Endothelial cell of umbilical vein (primary cell): ENCODE measurements at regions not wholly inside any gene's neighbourhood (a gene's known extent, or its start where the extent isn't known, plus 50 kb on each side); places are given as distances from the start of the nearest gene placed in this dataset.

Experiments
- BruUV-seq: library from RNA; stranded (reverse); fragments of 400-500 nt; replicated peaks from 2 replicates; lab custom pipeline; 2021; lab: Mats Ljungman, UMichigan
- CTCF ChIA-PET: fragments of 300-600, 350-600 bp; sonication (Branson Sonifier 250); formaldehyde crosslinking; loops from one replicate; lab custom pipeline; 2021; ENCODE audit warnings: antibody characterized with exemption, inconsistent platforms; lab: Charles Lee
- POLR2A ChIA-PET: fragments of 300-600, 350-600 bp; sonication (Branson Sonifier 250); formaldehyde crosslinking; loops from one replicate; lab custom pipeline; 2021; ENCODE audit warnings: antibody characterized with exemption, inconsistent platforms; lab: Charles Lee
- DNase-seq: peaks from one replicate; pipeline ENCODE4 v3.0.0-alpha.2; 2011; ENCODE audit warnings: low read depth, low spot score
- FAIRE-seq: peaks from 2 replicates; lab custom pipeline; 2011; peaks lifted over from hg19 to GRCh38; lab: Jason Lieb, UNC
- H2AFZ ChIP-seq: 2 replicates; pipeline ENCODE4 v1.6.0; 2012; ENCODE audit warnings: low read depth, low read length, control low read depth, inconsistent platforms
- H3K27ac ChIP-seq: 2 replicates; pipeline ENCODE4 v1.5.1; 2011; ENCODE audit warnings: low read depth, mild to moderate bottlenecking, control low read depth, low read length, moderate library complexity; ENCODE audit not compliant: insufficient read depth
- H3K27me3 ChIP-seq, 2 experiments: 2 replicates each; pipeline versions ENCODE4 v1.6.0 to v1.6.1; 2011; ENCODE audit warnings: low read length in 2 of 2, mixed read lengths in 1 of 2; ENCODE audit not compliant: control insufficient read depth in 2 of 2, insufficient read depth in 2 of 2
- H3K36me3 ChIP-seq, 2 experiments: 2 replicates in 1 of 2; 3 replicates in 1 of 2; pipeline ENCODE4 v1.5.1; 2011; ENCODE audit warnings: low read length in 2 of 2, mild to moderate bottlenecking in 1 of 2, moderate library complexity in 1 of 2; ENCODE audit not compliant: control insufficient read depth in 2 of 2, insufficient read depth in 2 of 2; ENCODE audit errors: extremely low read depth in 1 of 2
- H3K4me1 ChIP-seq: 3 replicates; pipeline ENCODE4 v1.5.1; 2011; ENCODE audit warnings: mild to moderate bottlenecking, low read length; ENCODE audit not compliant: control insufficient read depth, insufficient read depth; ENCODE audit errors: extremely low read depth
- H3K4me2 ChIP-seq: 2 replicates; pipeline ENCODE4 v1.6.1; 2011; ENCODE audit warnings: low read length, control low read depth, mixed read lengths; ENCODE audit not compliant: insufficient read depth
- H3K4me3 ChIP-seq, 3 experiments: fragments of 200-600 bp in 1 of 3; sonication (generic), shearing (Covaris generic) in 1 of 3; replicated peaks in 1 of 3; 2 replicates each; pipeline ENCODE4 v1.5.1; 2011 to 2016; ENCODE audit warnings: control low read depth in 3 of 3, low read length in 3 of 3, mild to moderate bottlenecking in 2 of 3, inconsistent platforms in 1 of 3, low read depth in 1 of 3, moderate library complexity in 1 of 3; ENCODE audit not compliant: insufficient read depth in 1 of 3
- H3K79me2 ChIP-seq: 2 replicates; pipeline ENCODE4 v1.6.0; 2012; ENCODE audit warnings: low read length, inconsistent platforms; ENCODE audit not compliant: control insufficient read depth, insufficient read depth
- H3K9ac ChIP-seq: replicated peaks from 2 replicates; pipeline ENCODE3; 2011; ENCODE audit warnings: low read length, control low read depth; ENCODE audit not compliant: insufficient read depth; ENCODE audit errors: extremely low read depth
- H3K9me1 ChIP-seq: replicated peaks from 3 replicates; pipeline ENCODE4 v1.6.0; 2011; ENCODE audit warnings: mild to moderate bottlenecking, low read length; ENCODE audit not compliant: control insufficient read depth, insufficient read depth; ENCODE audit errors: extremely low read depth
- H3K9me3 ChIP-seq: replicated peaks from 2 replicates; pipeline ENCODE4 v1.5.1; 2012; ENCODE audit warnings: low read length, inconsistent platforms; ENCODE audit not compliant: control insufficient read depth, insufficient read depth
- H4K20me1 ChIP-seq: replicated peaks from 2 replicates; pipeline ENCODE3; 2011; ENCODE audit warnings: mild to moderate bottlenecking, low read length; ENCODE audit not compliant: control insufficient read depth, insufficient read depth; ENCODE audit errors: extremely low read depth
- CTCF ChIP-seq, 2 donors: IDR thresholded peaks; 1 replicate in 1 of 2; 2 replicates in 1 of 2; pipeline ENCODE4 v1.5.1; 2011; ENCODE audit warnings: low read length in 2 of 2, mild to moderate bottlenecking in 2 of 2, moderate library complexity in 2 of 2, control low read depth in 1 of 2, inconsistent platforms in 1 of 2, low read depth in 1 of 2; ENCODE audit not compliant: insufficient read depth in 1 of 2; ENCODE audit errors: extremely low read depth in 1 of 2
- EZH2 ChIP-seq: IDR thresholded peaks from 2 replicates; pipeline ENCODE4 v1.6.1; 2012; ENCODE audit warnings: borderline replicate concordance, low read depth, mild to moderate bottlenecking, moderate library complexity, low read length, inconsistent platforms; ENCODE audit not compliant: severe bottlenecking
- FOS ChIP-seq: IDR thresholded peaks from 2 replicates; pipeline ENCODE4 v1.6.1; 2011; ENCODE audit warnings: mild to moderate bottlenecking, low read length, moderate library complexity, borderline replicate concordance; ENCODE audit not compliant: insufficient read depth
- GATA2 ChIP-seq: IDR thresholded peaks from 2 replicates; pipeline ENCODE4 v1.7.0; 2011; ENCODE audit warnings: low read depth, mild to moderate bottlenecking, moderate library complexity, mixed read lengths, low read length; ENCODE audit not compliant: insufficient read length, insufficient read depth
- JUN ChIP-seq: IDR thresholded peaks from 2 replicates; pipeline ENCODE4 v1.6.1; 2011; ENCODE audit warnings: borderline replicate concordance, low read depth; ENCODE audit not compliant: insufficient read length, insufficient read depth
- MAX ChIP-seq: IDR thresholded peaks from 2 replicates; pipeline ENCODE4 v1.6.1; 2011; ENCODE audit not compliant: insufficient read depth, insufficient read length
- MYC ChIP-seq: IDR thresholded peaks from one replicate; pipeline ENCODE4 v1.6.1; 2011; ENCODE audit warnings: mild to moderate bottlenecking, low read depth, low read length
- POLR2A ChIP-seq: IDR thresholded peaks from 2 replicates; pipeline ENCODE4 v1.6.1; 2012; ENCODE audit warnings: low read depth, mild to moderate bottlenecking, control low read depth, low read length
- POLR2AphosphoS5 ChIP-seq: IDR thresholded peaks from 2 replicates; pipeline ENCODE4 v1.6.1; 2012; ENCODE audit warnings: low read depth, mild to moderate bottlenecking, control low read depth, low read length, moderate library complexity; ENCODE audit not compliant: insufficient read depth
- dilution Hi-C: fragments of 300-500 bp; cut with MboI; formaldehyde crosslinking; loops from one replicate; pipeline ENCODE4 v1.15.0; 2019; ENCODE audit warnings: low sequenced_read_pairs; ENCODE audit not compliant: extremely low pct_ligation_motif_present
- intact Hi-C: fragments of 100-400 bp; cut with micrococcal nuclease; formaldehyde crosslinking; loops from one replicate; pipeline ENCODE4 v1.10.0; 2022

DNA sequence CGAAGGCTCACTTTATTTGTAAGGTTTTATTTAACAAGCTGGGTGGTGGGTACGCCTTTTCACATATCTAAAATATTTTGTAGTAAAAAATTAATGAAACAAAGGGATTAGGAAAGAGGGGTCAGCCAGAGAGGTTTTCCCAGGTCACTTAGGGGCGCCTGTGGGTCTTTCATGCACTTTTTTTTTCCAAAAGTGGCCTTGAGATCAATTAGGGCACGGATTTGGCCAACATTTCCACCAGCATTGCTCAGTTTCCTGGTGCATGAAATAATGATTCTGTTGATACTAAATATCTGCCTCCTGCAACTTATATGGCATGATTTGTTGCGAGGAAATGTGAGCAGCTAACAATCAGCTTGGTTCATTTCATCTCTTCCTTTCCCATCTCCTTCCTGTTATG, 67.6 kb upstream of the ZCCHC2 start:
- TF ChIP-seq POLR2AphosphoS5 (no peak), JUN (no peak), POLR2A (no peak), FOS (no peak), EZH2 (no peak), CTCF (IDR thresholded peaks at IDR 0.05; ENCODE audit: extremely low read depth in 1 of 2, insufficient read depth in 1 of 2, low read depth in 1 of 2, low read length in 2 of 2) (no peak), MAX (no peak), MYC (no peak), GATA2 (no peak)
- intact Hi-C loops: loop anchor here (10.0 kb wide), 1 partner anchor 420 kb away; no protein-coding TSS in a partner anchor

More for the DNA sequence above, 67.6 kb upstream of the ZCCHC2 start:
- Histone ChIP-seq H3K4me1 (peaks cover 26% of the 10 kb centered on the region), H3K36me3 (no peaks in the 10 kb centered on the region), H3K27me3 (no peaks in the 10 kb centered on the region), H3K9me1 (no peaks in the 10 kb centered on the region), H3K4me2 (peak overlapping the region; percentile 35), H2AFZ (peak overlapping the region; percentile 11), H4K20me1 (no peaks in the 10 kb centered on the region), H3K27ac (no peak overlapping the region), H3K79me2 (no peaks in the 10 kb centered on the region), H3K9me3 (no peaks in the 10 kb centered on the region), H3K4me3 (no peak overlapping the region), H3K9ac (no peak overlapping the region)
- FAIRE-seq: peak; percentile 46
- BruUV-seq: no TSS peak
- dilution Hi-C loops: no loop called here
- peak; percentile 50 for DNase-seq
- ChIA-PET CTCF (interaction anchor here (0.7 to 1.8 kb wide), 5 partner anchors 11 to 30 kb away, joined by 3 to 6 read pairs (median 4); no protein-coding TSS in a partner anchor), POLR2A (no interaction called here)
